HG02763 (cell line): ENCODE measurements at regions not wholly inside any gene's neighbourhood (a gene's known extent, or its start where the extent isn't known, plus 50 kb on each side); places are given as distances from the start of the nearest gene placed in this dataset.
"Not testable (repeated sequence)": the region's sequence is repeated elsewhere in the genome, so short reads cannot be mapped to it uniquely, and the experiment has no call there.

Source experiments
- ATAC-seq: cut with Tn5 transposase; IDR thresholded peaks from one replicate; pipeline ENCODE4 v1.9.1; 2021; ENCODE audit warnings: mild to moderate bottlenecking, moderate library complexity; ENCODE audit not compliant: unreplicated experiment

GRCh38 chr3:94472511-94472910, 409.6 kb downstream of the NSUN3 start:
- ATAC-seq: no peak

GRCh38 chr3:94481226-94481898, 418.5 kb downstream of the NSUN3 start:
- ATAC-seq: no peak

- ATAC-seq: no peak
Measured at GRCh38 chr3:94482686-94483085, 419.8 kb downstream of the NSUN3 start.

GRCh38 chr3:94483403-94483802, 420.5 kb downstream of the NSUN3 start:
- ATAC-seq: no peak

GRCh38 chr3:94494992-94495391, 432.1 kb downstream of the NSUN3 start:
- ATAC-seq: no peak

GRCh38 chr3:94500146-94500545, 437.3 kb downstream of the NSUN3 start:
- ATAC-seq: no peak

GRCh38 chr3:94507354-94507753, 444.5 kb downstream of the NSUN3 start:
- ATAC-seq: not testable (repeated sequence)

GRCh38 chr3:94512876-94513275, 450.0 kb downstream of the NSUN3 start:
- ATAC-seq: no peak

- no peak for ATAC-seq
Measured at GRCh38 chr3:94513600-94513999, 450.7 kb downstream of the NSUN3 start.

- ATAC-seq: no peak
Measured at GRCh38 chr3:94515983-94516382, 453.1 kb downstream of the NSUN3 start.

GRCh38 chr3:94520364-94520763, 457.5 kb downstream of the NSUN3 start:
- ATAC-seq: no peak

GRCh38 chr3:94522488-94522887, 459.6 kb downstream of the NSUN3 start:
- no peak for ATAC-seq

- ATAC-seq: no peak
Measured at GRCh38 chr3:94524102-94524919, 461.4 kb downstream of the NSUN3 start.

- no peak for ATAC-seq
Measured at GRCh38 chr3:94525043-94525442, 462.2 kb downstream of the NSUN3 start.

GRCh38 chr3:94529816-94530215, 467.0 kb downstream of the NSUN3 start:
- ATAC-seq: no peak

GRCh38 chr3:94532951-94533350, 470.1 kb downstream of the NSUN3 start:
- ATAC-seq: no peak

GRCh38 chr3:94539937-94540336, 477.1 kb downstream of the NSUN3 start:
- no peak for ATAC-seq

GRCh38 chr3:94543161-94543560, 480.3 kb downstream of the NSUN3 start:
- no peak for ATAC-seq

GRCh38 chr3:94544131-94544789, 481.4 kb downstream of the NSUN3 start:
- no peak for ATAC-seq

- no peak for ATAC-seq
Measured at GRCh38 chr3:94548581-94549316, 485.9 kb downstream of the NSUN3 start.

- no peak for ATAC-seq
Measured at GRCh38 chr3:94561094-94561493, 498.2 kb downstream of the NSUN3 start.
